Natural killer cell treated with Interleukin-12 subunit alpha and Interleukin-12 subunit beta and Interleukin-15 and Interleukin-18, amount 100 ng/mL, for 72 hours (primary cell): ENCODE measurements at regions not wholly inside any gene's neighbourhood (a gene's known extent, or its start where the extent isn't known, plus 50 kb on each side); places are given as distances from the start of the nearest gene placed in this dataset.
A peak's percentile ranks its signal among the peaks of the same experiment; 100 is the strongest.
"Not testable (repeated sequence)": the region's sequence is repeated elsewhere in the genome, so short reads cannot be mapped to it uniquely, and the experiment has no call there.

ENCODE experiments used
- ATAC-seq, 2 donors: fragments of 150-1000 bp; cut with Tn5 transposase in 1 of 2; sonication (Bioruptor Pico), chemical (Tn5 transposase) in 1 of 2; 2 replicates each; pipeline ENCODE4 v1.10.0; 2021
- DNase-seq: peaks from one replicate; pipeline ENCODE4 v3.0.0; 2022; ENCODE audit warnings: low spot score
- H3K27ac Mint-ChIP-seq, 2 donors: 1 replicate in 1 of 2; 2 replicates in 1 of 2; pipeline ENCODE4 v1.8.0; 2022; ENCODE audit warnings: mixed read lengths in 2 of 2, mild to moderate bottlenecking in 1 of 2, moderate library complexity in 1 of 2
- H3K27me3 Mint-ChIP-seq, 2 donors: 1 replicate in 1 of 2; 2 replicates in 1 of 2; pipeline ENCODE4 v1.8.0; 2022; ENCODE audit warnings: mixed read lengths in 2 of 2
- H3K36me3 Mint-ChIP-seq: one replicate; pipeline ENCODE4 v1.8.0; 2022; ENCODE audit warnings: mixed read lengths
- H3K4me1 Mint-ChIP-seq, 2 donors: 1 replicate in 1 of 2; 2 replicates in 1 of 2; pipeline ENCODE4 v1.8.0; 2022; ENCODE audit warnings: low read depth in 2 of 2, mixed read lengths in 2 of 2, mild to moderate bottlenecking in 1 of 2
- H3K4me3 Mint-ChIP-seq: one replicate; pipeline ENCODE4 v1.8.0; 2022; ENCODE audit warnings: mixed read lengths
- H3K9me3 Mint-ChIP-seq: 2 replicates; pipeline ENCODE4 v1.8.0; 2022; ENCODE audit warnings: mixed read lengths

- no peaks in the 10 kb centered on the region for H3K36me3 Mint-ChIP-seq
- DNase-seq (no peak), ATAC-seq (no peak)
- no peak overlapping the region for H3K4me3 Mint-ChIP-seq
- H3K27ac Mint-ChIP-seq: no peak overlapping the region
- H3K27me3 Mint-ChIP-seq: peaks cover 0 to 2% of the 10 kb centered on the region in 2 donors
- H3K9me3 Mint-ChIP-seq: no peaks in the 10 kb centered on the region
- H3K4me1 Mint-ChIP-seq: peaks cover 6 to 10% of the 10 kb centered on the region in 2 donors
These were observed 215.3 kb upstream of the MYLIP start for GRCh38 chr6:15913573-15913972.

DNA sequence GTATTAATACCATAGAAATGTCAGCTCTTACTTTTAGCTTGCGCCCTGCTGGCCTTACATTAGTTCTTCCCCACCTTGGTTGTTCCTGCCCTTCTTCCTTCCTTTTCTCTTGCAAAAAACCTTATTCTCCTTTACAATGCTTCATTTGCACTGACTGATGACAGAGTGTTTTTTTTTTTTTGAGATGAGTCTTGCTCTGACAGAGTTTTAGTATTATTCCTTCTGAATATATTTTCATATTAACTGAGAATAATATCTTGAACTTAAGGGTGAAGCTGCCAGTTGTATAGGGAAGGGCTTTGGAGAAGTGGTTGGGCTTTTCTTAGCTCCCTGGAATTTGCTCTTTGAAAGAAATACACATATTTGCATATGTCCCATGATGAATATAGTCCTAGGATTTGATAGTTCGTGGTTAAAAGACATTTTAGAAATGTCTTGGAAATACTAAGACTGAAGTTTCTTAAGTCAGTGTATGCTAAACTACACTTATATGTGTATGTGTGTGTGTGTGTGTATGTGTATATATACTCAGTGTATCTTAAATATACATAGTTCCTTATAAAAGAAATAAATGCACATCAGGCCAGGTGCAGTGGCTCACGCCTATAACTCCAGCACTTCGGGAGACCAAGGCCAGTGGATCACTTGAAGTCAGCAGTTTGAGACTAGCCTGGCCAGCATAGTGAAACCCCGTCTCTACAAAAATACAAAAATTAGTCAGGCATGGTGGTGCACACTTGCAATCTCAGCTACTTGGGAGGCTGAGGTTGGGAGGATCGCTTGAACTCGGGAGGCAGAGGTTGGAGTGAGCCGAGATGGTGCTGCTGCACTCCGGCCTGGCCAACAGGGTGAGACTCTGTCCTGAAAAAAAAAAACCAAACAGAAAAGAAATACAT is 216.1 kb upstream of the MYLIP start:
- H3K36me3 Mint-ChIP-seq: no peaks in the 10 kb centered on the region
- peaks cover 0 to 2% of the 10 kb centered on the region in 2 donors for H3K27me3 Mint-ChIP-seq
- DNase-seq (no peak), ATAC-seq (no peak)
- no peaks in the 10 kb centered on the region for H3K9me3 Mint-ChIP-seq
- H3K27ac Mint-ChIP-seq: no peak overlapping the region
- H3K4me3 Mint-ChIP-seq: no peak overlapping the region
- H3K4me1 Mint-ChIP-seq: peaks cover 6 to 10% of the 10 kb centered on the region in 2 donors

DNA sequence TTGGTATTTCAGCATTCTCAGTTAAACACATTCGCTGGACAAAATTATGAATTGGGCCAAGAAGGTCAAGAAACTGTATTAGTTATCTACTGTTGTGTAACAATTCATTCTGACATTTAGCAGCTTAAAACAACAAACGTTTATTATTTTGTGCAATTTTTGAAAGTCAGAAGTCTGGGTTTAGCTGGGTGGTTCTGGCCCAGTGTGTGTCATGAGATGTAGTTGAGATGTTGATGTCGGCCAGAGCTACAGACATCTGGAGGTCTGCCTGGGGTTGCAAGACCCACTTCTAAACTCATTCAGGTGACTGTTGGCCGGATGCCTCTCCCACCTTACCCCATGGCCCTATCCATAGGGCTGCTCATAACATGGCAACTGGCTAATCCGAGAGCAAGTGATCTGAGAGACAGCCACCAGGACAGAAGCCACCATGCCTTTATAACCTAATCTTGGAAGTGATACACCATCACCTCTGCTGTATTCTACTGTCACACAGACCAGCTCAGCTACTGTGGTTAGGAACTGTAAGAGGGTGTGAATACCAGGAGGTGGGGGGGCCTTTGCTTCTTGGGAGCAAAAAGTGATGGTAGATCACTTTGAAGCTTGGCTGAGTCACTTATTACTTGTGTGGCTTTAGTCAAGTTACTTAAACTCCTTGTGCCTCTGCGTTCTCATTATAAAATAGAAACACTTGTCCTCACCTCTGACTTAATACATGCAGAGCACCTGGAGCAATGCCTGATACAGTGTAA is 217.0 kb upstream of the MYLIP start:
- H3K36me3 Mint-ChIP-seq: no peaks in the 10 kb centered on the region
- no peaks in the 10 kb centered on the region for H3K9me3 Mint-ChIP-seq
- H3K27me3 Mint-ChIP-seq: peaks cover 0 to 2% of the 10 kb centered on the region in 2 donors
- DNase-seq (no peak), ATAC-seq (peak; percentile 69 to 84)
- H3K4me1 Mint-ChIP-seq: peaks cover 6 to 10% of the 10 kb centered on the region in 2 donors
- no peak overlapping the region for H3K27ac Mint-ChIP-seq
- no peak overlapping the region for H3K4me3 Mint-ChIP-seq

DNA sequence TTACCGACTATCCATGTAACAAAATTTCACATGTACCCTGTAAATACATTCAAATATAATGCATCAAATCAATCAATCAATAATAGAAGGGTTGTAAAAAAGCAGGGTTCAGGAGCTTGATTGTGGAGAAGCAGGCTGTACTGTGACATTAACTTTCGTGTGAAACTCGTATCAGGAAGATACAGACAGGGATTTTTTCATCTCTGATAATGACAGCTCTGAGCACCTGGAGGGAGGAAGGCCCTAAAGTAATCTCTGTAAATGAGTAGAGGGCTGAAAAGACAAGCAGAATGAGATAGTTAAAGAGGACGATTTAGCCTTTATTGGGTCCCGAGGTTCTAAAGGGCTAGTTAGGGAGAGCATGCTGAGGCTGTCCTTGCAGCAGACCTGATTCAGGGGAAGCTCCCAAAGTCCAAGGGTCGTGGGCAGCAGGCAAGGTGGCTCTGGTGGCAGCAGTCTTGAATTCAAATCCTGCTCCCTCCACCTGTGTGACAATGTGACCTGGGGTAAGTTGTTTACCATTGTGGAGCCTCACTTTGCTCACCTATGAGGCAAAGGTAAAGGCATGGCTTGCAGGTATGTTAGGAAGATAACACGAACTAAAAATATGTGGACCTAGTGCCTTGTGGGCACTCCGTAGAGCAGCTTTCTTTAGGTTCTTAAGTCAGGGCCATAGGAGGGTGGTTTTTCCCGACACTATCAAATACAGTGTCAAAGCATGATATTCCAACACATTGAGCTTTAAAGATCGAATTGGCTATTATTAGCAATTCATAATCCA is 219.4 kb upstream of the MYLIP start:
- no peak overlapping the region for H3K4me3 Mint-ChIP-seq
- ATAC-seq: no peak
- H3K27ac Mint-ChIP-seq: no peak overlapping the region
- no peaks in the 10 kb centered on the region for H3K9me3 Mint-ChIP-seq
- no peaks in the 10 kb centered on the region for H3K36me3 Mint-ChIP-seq
- DNase-seq: no peak
- H3K27me3 Mint-ChIP-seq: peaks cover 0 to 2% of the 10 kb centered on the region in 2 donors
- peaks cover 10% of the 10 kb centered on the region in 2 donors for H3K4me1 Mint-ChIP-seq

DNA sequence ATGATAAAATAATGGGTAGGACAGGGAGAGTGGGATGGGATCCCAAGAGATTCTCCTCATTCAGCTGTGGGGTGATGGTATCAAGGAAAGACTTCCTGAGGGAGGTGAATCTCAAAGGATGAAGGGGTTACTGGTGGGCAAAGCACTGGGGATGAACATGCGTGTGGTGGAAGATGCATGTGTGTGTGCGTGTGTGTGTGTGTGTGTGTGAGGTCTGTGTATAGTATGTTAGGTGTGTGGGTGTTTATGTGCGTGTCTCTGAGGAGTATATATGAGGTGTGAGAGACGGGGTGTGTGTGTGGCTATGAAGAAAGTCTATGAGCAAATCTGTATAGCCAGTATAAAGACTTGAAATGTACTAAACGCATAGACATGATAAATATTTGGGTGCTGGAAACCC is 220.0 kb upstream of the MYLIP start:
- Mint-ChIP-seq H3K27me3 (peaks cover 0 to 2% of the 10 kb centered on the region in 2 donors), H3K4me3 (no peak overlapping the region), H3K27ac (no peak overlapping the region), H3K4me1 (peaks cover 10% of the 10 kb centered on the region in 2 donors), H3K9me3 (no peaks in the 10 kb centered on the region), H3K36me3 (no peaks in the 10 kb centered on the region)
- DNase-seq (no peak), ATAC-seq (no peak)

DNA sequence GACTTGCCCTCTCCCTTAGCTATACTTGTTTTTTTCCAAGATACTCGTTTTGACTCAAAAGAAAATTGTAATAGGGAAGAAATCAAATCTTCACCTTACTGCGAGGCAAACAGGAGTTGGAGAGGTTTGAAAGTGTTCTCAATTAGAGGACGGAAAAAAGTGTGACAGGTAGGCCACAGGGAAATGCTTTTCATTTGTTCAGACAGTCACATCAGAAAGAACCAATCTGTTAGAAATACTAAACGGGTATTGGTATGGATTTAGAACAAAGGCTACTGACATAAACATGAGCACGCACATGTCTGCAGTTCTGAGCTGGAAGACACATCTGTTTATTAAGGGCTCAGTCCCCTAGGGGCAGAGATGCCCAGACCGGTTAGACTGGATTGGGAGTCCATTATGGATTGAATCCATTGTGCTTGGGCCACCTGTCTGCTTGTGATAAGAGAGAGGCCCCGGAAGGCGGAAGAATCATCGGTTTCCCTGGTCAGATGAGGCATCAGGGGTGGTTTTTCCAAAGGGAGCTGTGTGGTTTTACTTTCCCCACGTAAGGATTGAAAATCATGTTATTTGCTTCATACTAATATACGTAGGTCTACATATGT is 220.9 kb upstream of the MYLIP start:
- DNase-seq: no peak
- Mint-ChIP-seq H3K4me3 (no peak overlapping the region), H3K27me3 (no peaks in the 10 kb centered on the region), H3K27ac (no peak overlapping the region), H3K36me3 (no peaks in the 10 kb centered on the region), H3K9me3 (no peaks in the 10 kb centered on the region), H3K4me1 (peaks cover 10% of the 10 kb centered on the region in 2 donors)
- no peak for ATAC-seq

DNA sequence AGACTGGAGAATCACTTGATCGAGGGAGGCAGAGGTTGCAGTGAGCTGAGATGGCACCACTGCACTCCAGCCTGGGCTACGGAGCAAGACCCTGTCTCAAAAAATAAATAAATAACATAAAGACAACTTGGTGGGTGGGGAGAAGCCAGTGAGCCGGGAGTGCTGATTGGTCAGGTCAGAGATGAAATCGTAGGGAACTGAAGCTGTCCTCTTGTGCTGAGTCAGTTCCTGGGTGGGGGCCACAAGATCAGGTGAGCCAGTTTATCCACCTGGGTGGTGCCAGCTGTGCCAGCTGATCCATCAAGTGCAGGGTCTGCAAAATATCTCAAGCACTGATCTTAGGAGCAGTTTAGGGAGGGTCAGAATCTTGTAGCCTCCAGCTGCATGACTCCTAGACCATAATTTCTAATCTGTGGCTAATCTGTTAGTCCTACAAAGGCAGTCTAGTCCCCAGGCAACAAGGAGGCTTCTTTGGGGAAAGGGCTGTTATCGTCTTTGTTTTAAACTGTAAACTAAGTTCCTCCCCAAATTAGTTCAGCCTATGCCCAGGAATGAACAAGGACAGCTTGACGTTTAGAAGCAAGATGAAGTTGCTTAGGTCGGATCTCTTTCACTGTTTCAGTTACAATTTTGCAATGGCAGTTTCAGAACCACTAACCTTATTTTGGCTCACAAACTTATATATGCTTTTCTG is 221.5 kb upstream of the MYLIP start:
- not testable (repeated sequence) for H3K36me3 Mint-ChIP-seq, ATAC-seq, H3K27ac Mint-ChIP-seq, H3K4me1 Mint-ChIP-seq, H3K9me3 Mint-ChIP-seq, H3K27me3 Mint-ChIP-seq, H3K4me3 Mint-ChIP-seq, DNase-seq

- DNase-seq (no peak), ATAC-seq (no peak)
- Mint-ChIP-seq H3K9me3 (no peaks in the 10 kb centered on the region), H3K36me3 (no peaks in the 10 kb centered on the region), H3K27me3 (peaks cover 0 to under 1% of the 10 kb centered on the region in 2 donors), H3K4me3 (no peak overlapping the region), H3K27ac (no peak overlapping the region), H3K4me1 (peaks cover under 1 to 9% of the 10 kb centered on the region in 2 donors)
These were observed 222.4 kb upstream of the MYLIP start for GRCh38 chr6:15906420-15907016.

GRCh38 chr6:15905488-15906419 is 223.1 kb upstream of the MYLIP start:
- Mint-ChIP-seq H3K36me3 (no peaks in the 10 kb centered on the region), H3K9me3 (no peaks in the 10 kb centered on the region), H3K4me3 (no peak overlapping the region), H3K27ac (no peak overlapping the region), H3K4me1 (peaks cover 4 to 13% of the 10 kb centered on the region in 2 donors), H3K27me3 (peaks cover 0 to 4% of the 10 kb centered on the region in 2 donors)
- no peak for ATAC-seq
- DNase-seq: no peak

DNA sequence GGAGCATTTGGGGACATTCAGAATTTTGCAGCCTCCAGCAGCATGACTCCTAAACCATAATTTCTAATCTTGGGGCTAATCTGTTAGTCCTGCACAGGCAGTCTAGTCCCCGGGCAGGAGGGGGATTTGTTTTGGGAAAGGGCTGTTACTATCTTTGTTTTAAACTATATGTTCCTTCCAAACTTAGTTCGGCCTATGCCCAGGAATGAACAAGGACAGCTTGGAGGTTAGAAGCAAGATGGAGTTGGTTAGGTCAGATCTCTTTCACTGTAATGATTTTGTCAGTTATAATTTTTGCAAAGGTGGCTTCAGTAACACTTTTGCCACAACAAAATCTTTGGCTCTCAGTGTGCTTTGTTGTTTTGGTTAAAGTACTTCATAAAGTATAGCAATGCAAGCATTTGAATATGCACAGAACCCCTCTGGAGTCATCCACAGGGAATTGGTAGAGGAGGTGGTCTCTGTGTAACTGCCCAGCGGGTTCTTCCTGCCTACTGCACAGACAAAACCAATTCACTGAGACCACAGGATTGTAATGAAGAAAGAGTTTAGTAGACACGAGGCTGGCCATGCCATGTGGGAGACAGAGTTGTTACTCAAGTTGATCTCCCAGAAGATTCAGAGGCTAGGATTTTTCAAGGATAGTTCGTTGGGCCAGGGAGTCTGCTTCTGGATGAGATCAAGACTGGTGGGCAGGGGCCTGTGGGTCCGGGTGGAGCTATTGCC is 224.1 kb upstream of the MYLIP start:
- ATAC-seq (no peak), DNase-seq (no peak)
- H3K27ac Mint-ChIP-seq: no peak overlapping the region
- H3K4me3 Mint-ChIP-seq: no peak overlapping the region
- peaks cover 4 to 13% of the 10 kb centered on the region in 2 donors for H3K4me1 Mint-ChIP-seq
- H3K36me3 Mint-ChIP-seq: no peaks in the 10 kb centered on the region
- no peaks in the 10 kb centered on the region for H3K9me3 Mint-ChIP-seq
- H3K27me3 Mint-ChIP-seq: peaks cover 0 to 4% of the 10 kb centered on the region in 2 donors
